H1 (cell line): ENCODE measurements at regions not wholly inside any gene's neighbourhood (a gene's known extent, or its start where the extent isn't known, plus 50 kb on each side); places are given as distances from the start of the nearest gene placed in this dataset.

Experiments used
- CBX5 ChIP-seq: fragments of 300-800, 300-1000 bp; sonication (generic); IDR thresholded peaks from 2 replicates; pipeline ENCODE4 v1.7.1; 2016; ENCODE audit warnings: antibody characterized with exemption, low read length, low read depth
- CTBP2 ChIP-seq: IDR thresholded peaks from 2 replicates; pipeline ENCODE4 v1.7.0; 2011; ENCODE audit warnings: borderline replicate concordance, mild to moderate bottlenecking, moderate library complexity, mixed read lengths, low read length; ENCODE audit not compliant: insufficient read depth, insufficient read length
- TEAD4 ChIP-seq: IDR thresholded peaks from 2 replicates; pipeline ENCODE4 v1.6.1; 2012; ENCODE audit warnings: low read depth, low read length, inconsistent platforms, mixed read lengths
- TF ChIP-seq, protein P1 (sequence below): fragments of 300-600 bp; sonication (generic); IDR thresholded peaks from 2 replicates; pipeline ENCODE4 v1.7.1; 2012; ENCODE audit warnings: low read length, moderate library complexity, mild to moderate bottlenecking, inconsistent platforms; ENCODE audit not compliant: insufficient replicate concordance
- TF ChIP-seq, protein P2 (sequence below): IDR thresholded peaks from 2 replicates; pipeline ENCODE4 v1.6.1; 2011; ENCODE audit warnings: low read depth, mild to moderate bottlenecking, low read length; ENCODE audit not compliant: insufficient read depth

DNA sequence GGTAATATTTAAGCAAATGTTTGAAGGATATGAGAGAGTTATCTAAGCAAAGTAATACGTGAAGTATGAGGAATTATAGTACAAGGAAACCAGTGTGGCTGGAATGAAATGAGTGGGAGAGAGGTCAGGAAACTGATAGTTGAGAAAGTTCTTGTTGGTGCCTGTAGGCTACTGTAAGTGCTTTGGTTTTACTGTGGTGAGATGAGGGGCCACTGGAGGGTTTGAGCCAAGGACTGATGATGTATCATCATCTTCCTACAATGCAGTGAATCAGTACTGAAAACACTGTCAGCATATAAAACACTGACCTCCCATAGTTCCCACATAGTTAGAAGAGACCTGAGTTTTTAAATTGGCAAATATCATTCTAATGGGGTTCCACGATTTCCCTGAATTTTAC, 367.5 kb upstream of the CTSO start (continued):
- TF ChIP-seq, protein P1, sequence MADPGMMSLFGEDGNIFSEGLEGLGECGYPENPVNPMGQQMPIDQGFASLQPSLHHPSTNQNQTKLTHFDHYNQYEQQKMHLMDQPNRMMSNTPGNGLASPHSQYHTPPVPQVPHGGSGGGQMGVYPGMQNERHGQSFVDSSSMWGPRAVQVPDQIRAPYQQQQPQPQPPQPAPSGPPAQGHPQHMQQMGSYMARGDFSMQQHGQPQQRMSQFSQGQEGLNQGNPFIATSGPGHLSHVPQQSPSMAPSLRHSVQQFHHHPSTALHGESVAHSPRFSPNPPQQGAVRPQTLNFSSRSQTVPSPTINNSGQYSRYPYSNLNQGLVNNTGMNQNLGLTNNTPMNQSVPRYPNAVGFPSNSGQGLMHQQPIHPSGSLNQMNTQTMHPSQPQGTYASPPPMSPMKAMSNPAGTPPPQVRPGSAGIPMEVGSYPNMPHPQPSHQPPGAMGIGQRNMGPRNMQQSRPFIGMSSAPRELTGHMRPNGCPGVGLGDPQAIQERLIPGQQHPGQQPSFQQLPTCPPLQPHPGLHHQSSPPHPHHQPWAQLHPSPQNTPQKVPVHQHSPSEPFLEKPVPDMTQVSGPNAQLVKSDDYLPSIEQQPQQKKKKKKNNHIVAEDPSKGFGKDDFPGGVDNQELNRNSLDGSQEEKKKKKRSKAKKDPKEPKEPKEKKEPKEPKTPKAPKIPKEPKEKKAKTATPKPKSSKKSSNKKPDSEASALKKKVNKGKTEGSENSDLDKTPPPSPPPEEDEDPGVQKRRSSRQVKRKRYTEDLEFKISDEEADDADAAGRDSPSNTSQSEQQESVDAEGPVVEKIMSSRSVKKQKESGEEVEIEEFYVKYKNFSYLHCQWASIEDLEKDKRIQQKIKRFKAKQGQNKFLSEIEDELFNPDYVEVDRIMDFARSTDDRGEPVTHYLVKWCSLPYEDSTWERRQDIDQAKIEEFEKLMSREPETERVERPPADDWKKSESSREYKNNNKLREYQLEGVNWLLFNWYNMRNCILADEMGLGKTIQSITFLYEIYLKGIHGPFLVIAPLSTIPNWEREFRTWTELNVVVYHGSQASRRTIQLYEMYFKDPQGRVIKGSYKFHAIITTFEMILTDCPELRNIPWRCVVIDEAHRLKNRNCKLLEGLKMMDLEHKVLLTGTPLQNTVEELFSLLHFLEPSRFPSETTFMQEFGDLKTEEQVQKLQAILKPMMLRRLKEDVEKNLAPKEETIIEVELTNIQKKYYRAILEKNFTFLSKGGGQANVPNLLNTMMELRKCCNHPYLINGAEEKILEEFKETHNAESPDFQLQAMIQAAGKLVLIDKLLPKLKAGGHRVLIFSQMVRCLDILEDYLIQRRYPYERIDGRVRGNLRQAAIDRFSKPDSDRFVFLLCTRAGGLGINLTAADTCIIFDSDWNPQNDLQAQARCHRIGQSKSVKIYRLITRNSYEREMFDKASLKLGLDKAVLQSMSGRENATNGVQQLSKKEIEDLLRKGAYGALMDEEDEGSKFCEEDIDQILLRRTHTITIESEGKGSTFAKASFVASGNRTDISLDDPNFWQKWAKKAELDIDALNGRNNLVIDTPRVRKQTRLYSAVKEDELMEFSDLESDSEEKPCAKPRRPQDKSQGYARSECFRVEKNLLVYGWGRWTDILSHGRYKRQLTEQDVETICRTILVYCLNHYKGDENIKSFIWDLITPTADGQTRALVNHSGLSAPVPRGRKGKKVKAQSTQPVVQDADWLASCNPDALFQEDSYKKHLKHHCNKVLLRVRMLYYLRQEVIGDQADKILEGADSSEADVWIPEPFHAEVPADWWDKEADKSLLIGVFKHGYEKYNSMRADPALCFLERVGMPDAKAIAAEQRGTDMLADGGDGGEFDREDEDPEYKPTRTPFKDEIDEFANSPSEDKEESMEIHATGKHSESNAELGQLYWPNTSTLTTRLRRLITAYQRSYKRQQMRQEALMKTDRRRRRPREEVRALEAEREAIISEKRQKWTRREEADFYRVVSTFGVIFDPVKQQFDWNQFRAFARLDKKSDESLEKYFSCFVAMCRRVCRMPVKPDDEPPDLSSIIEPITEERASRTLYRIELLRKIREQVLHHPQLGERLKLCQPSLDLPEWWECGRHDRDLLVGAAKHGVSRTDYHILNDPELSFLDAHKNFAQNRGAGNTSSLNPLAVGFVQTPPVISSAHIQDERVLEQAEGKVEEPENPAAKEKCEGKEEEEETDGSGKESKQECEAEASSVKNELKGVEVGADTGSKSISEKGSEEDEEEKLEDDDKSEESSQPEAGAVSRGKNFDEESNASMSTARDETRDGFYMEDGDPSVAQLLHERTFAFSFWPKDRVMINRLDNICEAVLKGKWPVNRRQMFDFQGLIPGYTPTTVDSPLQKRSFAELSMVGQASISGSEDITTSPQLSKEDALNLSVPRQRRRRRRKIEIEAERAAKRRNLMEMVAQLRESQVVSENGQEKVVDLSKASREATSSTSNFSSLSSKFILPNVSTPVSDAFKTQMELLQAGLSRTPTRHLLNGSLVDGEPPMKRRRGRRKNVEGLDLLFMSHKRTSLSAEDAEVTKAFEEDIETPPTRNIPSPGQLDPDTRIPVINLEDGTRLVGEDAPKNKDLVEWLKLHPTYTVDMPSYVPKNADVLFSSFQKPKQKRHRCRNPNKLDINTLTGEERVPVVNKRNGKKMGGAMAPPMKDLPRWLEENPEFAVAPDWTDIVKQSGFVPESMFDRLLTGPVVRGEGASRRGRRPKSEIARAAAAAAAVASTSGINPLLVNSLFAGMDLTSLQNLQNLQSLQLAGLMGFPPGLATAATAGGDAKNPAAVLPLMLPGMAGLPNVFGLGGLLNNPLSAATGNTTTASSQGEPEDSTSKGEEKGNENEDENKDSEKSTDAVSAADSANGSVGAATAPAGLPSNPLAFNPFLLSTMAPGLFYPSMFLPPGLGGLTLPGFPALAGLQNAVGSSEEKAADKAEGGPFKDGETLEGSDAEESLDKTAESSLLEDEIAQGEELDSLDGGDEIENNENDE, result no peak
- TF ChIP-seq TEAD4, result no peak
- no peak for TF ChIP-seq CTBP2
- TF ChIP-seq, protein P2, sequence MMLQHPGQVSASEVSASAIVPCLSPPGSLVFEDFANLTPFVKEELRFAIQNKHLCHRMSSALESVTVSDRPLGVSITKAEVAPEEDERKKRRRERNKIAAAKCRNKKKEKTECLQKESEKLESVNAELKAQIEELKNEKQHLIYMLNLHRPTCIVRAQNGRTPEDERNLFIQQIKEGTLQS, result no peak
- TF ChIP-seq CBX5, result no peak
- TF ChIP-seq, all 59 proteins: peak for 0
